Ishikawa (cell line): ENCODE measurements at regions not wholly inside any gene's neighbourhood (a gene's known extent, or its start where the extent isn't known, plus 50 kb on each side); places are given as distances from the start of the nearest gene placed in this dataset.

Experiments
- CEBPB ChIP-seq: IDR thresholded peaks from 2 replicates; pipeline ENCODE4 v1.6.1; 2012
- CREB1 ChIP-seq: IDR thresholded peaks from 2 replicates; pipeline ENCODE4 v1.6.1; 2012; ENCODE audit warnings: low read depth
- EGR1 ChIP-seq: IDR thresholded peaks from 2 replicates; pipeline ENCODE4 v1.6.1; 2012
- EP300 ChIP-seq: IDR thresholded peaks from 2 replicates; pipeline ENCODE4 v1.6.1; 2012; ENCODE audit warnings: borderline replicate concordance
- MAX ChIP-seq: IDR thresholded peaks from 2 replicates; pipeline ENCODE4 v1.6.1; 2012
- REST ChIP-seq: IDR thresholded peaks from 2 replicates; pipeline ENCODE4 v1.6.1; 2012; ENCODE audit warnings: low read depth, mild to moderate bottlenecking
- TEAD4 ChIP-seq: IDR thresholded peaks from 2 replicates; pipeline ENCODE4 v1.6.1; 2012
- USF1 ChIP-seq: IDR thresholded peaks from 2 replicates; pipeline ENCODE4 v1.6.1; 2012
- ZBTB7A ChIP-seq: IDR thresholded peaks from 2 replicates; pipeline ENCODE4 v1.6.1; 2012; ENCODE audit warnings: low read depth

GRCh38 chrX:138031715-138032114 lies 465.8 kb downstream of the ZIC3 start:
- TF ChIP-seq TEAD4 (no peak), MAX (no peak), ZBTB7A (no peak), REST (no peak), CREB1 (no peak), EGR1 (no peak), CEBPB (no peak), EP300 (no peak), USF1 (no peak)
